Loucy (cell line): ENCODE measurements at regions not wholly inside any gene's neighbourhood (a gene's known extent, or its start where the extent isn't known, plus 50 kb on each side); places are given as distances from the start of the nearest gene placed in this dataset.

ENCODE experiments used
- H2AFZ ChIP-seq: fragments of 200-600 bp; sonication (generic); 2 replicates; pipeline ENCODE4 v1.6.0; 2016; ENCODE audit warnings: antibody characterized with exemption, mild to moderate bottlenecking, low read length, moderate library complexity
- H3F3A ChIP-seq: fragments of 200-600 bp; 2 replicates; pipeline ENCODE4 v1.6.0; 2016; ENCODE audit warnings: antibody characterized with exemption, low read depth, mild to moderate bottlenecking
- H3K27me3 ChIP-seq: fragments of 200-600 bp; sonication (generic); 2 replicates; pipeline ENCODE4 v1.6.1; 2014; ENCODE audit warnings: low read length, mild to moderate bottlenecking; ENCODE audit not compliant: insufficient read depth, poor library complexity, severe bottlenecking
- H3K36me3 ChIP-seq: fragments of 200-600 bp; sonication (generic); 2 replicates; pipeline ENCODE4 v1.6.1; 2016; ENCODE audit warnings: low read length; ENCODE audit not compliant: insufficient read depth
- H3K4me1 ChIP-seq: fragments of 200-600 bp; sonication (generic); 2 replicates; pipeline ENCODE4 v1.5.1; 2014; ENCODE audit warnings: low read length, mild to moderate bottlenecking; ENCODE audit not compliant: insufficient read depth, poor library complexity, severe bottlenecking
- H3K4me2 ChIP-seq: fragments of 200-600 bp; sonication (generic); 2 replicates; pipeline ENCODE4 v1.6.0; 2014; ENCODE audit warnings: antibody characterized with exemption, low read length, low read depth, mild to moderate bottlenecking; ENCODE audit not compliant: poor library complexity, severe bottlenecking
- H3K4me3 ChIP-seq: fragments of 200-600 bp; sonication (generic); 2 replicates; pipeline ENCODE4 v1.5.1; 2014; ENCODE audit warnings: low read length, mild to moderate bottlenecking, mixed read lengths; ENCODE audit not compliant: poor library complexity, severe bottlenecking
- H3K79me2 ChIP-seq: fragments of 200-600 bp; sonication (generic); 2 replicates; pipeline ENCODE4 v1.6.1; 2014; ENCODE audit warnings: low read length; ENCODE audit not compliant: insufficient read depth
- H3K9ac ChIP-seq: fragments of 200-600 bp; sonication (generic); 2 replicates; pipeline ENCODE4 v1.6.0; 2014; ENCODE audit warnings: mild to moderate bottlenecking, low read depth, low read length, moderate library complexity; ENCODE audit not compliant: poor library complexity, severe bottlenecking
- H3K9me2 ChIP-seq: fragments of 200-600 bp; sonication (generic); replicated peaks from 2 replicates; pipeline ENCODE4 v1.6.1; 2016; ENCODE audit warnings: low read depth, low read length, mixed read lengths
- H3K9me3 ChIP-seq: fragments of 200-600 bp; sonication (generic); 2 replicates; pipeline ENCODE4 v1.6.1; 2014; ENCODE audit warnings: mild to moderate bottlenecking, antibody characterized with exemption, low read length, low read depth; ENCODE audit not compliant: insufficient read depth
- H4K20me1 ChIP-seq: fragments of 200-600 bp; sonication (generic); 2 replicates; pipeline ENCODE4 v1.6.0; 2014; ENCODE audit warnings: antibody characterized with exemption, low read length, mild to moderate bottlenecking; ENCODE audit not compliant: insufficient read depth, poor library complexity, severe bottlenecking
- CTCF ChIP-seq: fragments of 200-600 bp; sonication (generic); conservative IDR thresholded peaks from 2 replicates; pipeline ENCODE4 v1.5.1; 2014; ENCODE audit warnings: mild to moderate bottlenecking, antibody characterized with exemption, low read length
- EZH2phosphoT487 ChIP-seq: fragments of 200-600 bp; IDR thresholded peaks from 2 replicates; pipeline ENCODE4 v1.6.1; 2018; ENCODE audit warnings: antibody characterized with exemption, mild to moderate bottlenecking, moderate library complexity, borderline replicate concordance

GRCh38 chr12:45601888-45602287 is 127.6 kb upstream of the ARID2 start:
- H3K9me3 ChIP-seq: no peaks in the 10 kb centered on the region
- H4K20me1 ChIP-seq: no peaks in the 10 kb centered on the region
- H3K36me3 ChIP-seq: no peaks in the 10 kb centered on the region
- H3K4me3 ChIP-seq: no peak overlapping the region
- H2AFZ ChIP-seq: no peak overlapping the region
- H3K9ac ChIP-seq: no peak overlapping the region
- no peaks in the 10 kb centered on the region for H3K27me3 ChIP-seq
- H3K4me2 ChIP-seq: no peak overlapping the region
- H3F3A ChIP-seq: no peaks in the 10 kb centered on the region
- no peaks in the 10 kb centered on the region for H3K9me2 ChIP-seq
- H3K79me2 ChIP-seq: no peaks in the 10 kb centered on the region
- TF ChIP-seq EZH2phosphoT487: no peak
- TF ChIP-seq CTCF: no peak
- H3K4me1 ChIP-seq: no peaks in the 10 kb centered on the region

GRCh38 chr12:45605624-45606023 is 123.9 kb upstream of the ARID2 start:
- Histone ChIP-seq H3K9me2 (no peaks in the 10 kb centered on the region), H4K20me1 (no peaks in the 10 kb centered on the region), H3K36me3 (no peaks in the 10 kb centered on the region), H3F3A (no peaks in the 10 kb centered on the region), H3K4me2 (no peak overlapping the region), H3K9ac (no peak overlapping the region), H3K4me3 (no peak overlapping the region), H3K4me1 (no peaks in the 10 kb centered on the region), H3K79me2 (no peaks in the 10 kb centered on the region), H3K27me3 (no peaks in the 10 kb centered on the region), H3K9me3 (no peaks in the 10 kb centered on the region), H2AFZ (no peak overlapping the region)
- no peak for TF ChIP-seq CTCF
- TF ChIP-seq EZH2phosphoT487: no peak

- Histone ChIP-seq H3K4me1 (peaks cover 6% of the 10 kb centered on the region), H2AFZ (no peak overlapping the region), H4K20me1 (no peaks in the 10 kb centered on the region), H3K9ac (no peak overlapping the region), H3F3A (no peaks in the 10 kb centered on the region), H3K79me2 (no peaks in the 10 kb centered on the region), H3K27me3 (no peaks in the 10 kb centered on the region), H3K9me3 (no peaks in the 10 kb centered on the region), H3K9me2 (no peaks in the 10 kb centered on the region), H3K4me3 (no peak overlapping the region), H3K4me2 (no peak overlapping the region), H3K36me3 (no peaks in the 10 kb centered on the region)
- TF ChIP-seq CTCF (no peak), EZH2phosphoT487 (no peak)
Observed at GRCh38 chr12:45611061-45611460, 118.4 kb upstream of the ARID2 start.
